PC-3 (cell line): ENCODE measurements at regions not wholly inside any gene's neighbourhood (a gene's known extent, or its start where the extent isn't known, plus 50 kb on each side); places are given as distances from the start of the nearest gene placed in this dataset.

Experiments
- ATAC-seq: fragments of 200-7000 bp; cut with Tn5 transposase; 2 replicates; pipeline ENCODE4 v1.9.1; 2020; ENCODE audit warnings: mild to moderate bottlenecking, moderate library complexity
- BruUV-seq: library from RNA; stranded (reverse); fragments of 400-500 nt; replicated peaks from 2 replicates; lab custom pipeline; 2021; lab: Mats Ljungman, UMichigan
- CTCF ChIA-PET: fragments of 300-600 bp; sonication (Branson Sonifier 250); formaldehyde crosslinking; loops from one replicate; lab custom pipeline; 2022; ENCODE audit warnings: antibody characterized with exemption; lab: Charles Lee
- POLR2A ChIA-PET: fragments of 300-600 bp; sonication (Branson Sonifier 250); formaldehyde crosslinking; loops from one replicate; lab custom pipeline; 2022; ENCODE audit warnings: antibody characterized with exemption; ENCODE audit not compliant: unreplicated experiment; lab: Charles Lee
- DNase-seq: peaks from one replicate; pipeline ENCODE4 v3.0.0-alpha.2; 2015
- H2AFZ ChIP-seq: fragments of 300-600 bp; sonication (generic); 2 replicates; pipeline ENCODE4 v1.6.0; 2016; ENCODE audit warnings: antibody characterized with exemption, low read length
- H3F3A ChIP-seq: fragments of 300-600 bp; sonication (generic); one replicate; pipeline ENCODE4 v1.6.0; 2017; ENCODE audit warnings: antibody characterized with exemption, low read length, control low read depth, mild to moderate bottlenecking; ENCODE audit not compliant: unreplicated experiment
- H3K27ac ChIP-seq: fragments of 300-600 bp; sonication (generic); 2 replicates; pipeline ENCODE4 v1.5.1; 2016; ENCODE audit warnings: mild to moderate bottlenecking, low read length
- H3K27me3 ChIP-seq: fragments of 300-600 bp; sonication (generic); 2 replicates; pipeline ENCODE4 v1.6.1; 2016; ENCODE audit warnings: low read length, mixed read lengths
- H3K36me3 ChIP-seq: fragments of 300-600 bp; sonication (generic); 2 replicates; pipeline ENCODE4 v1.6.1; 2016; ENCODE audit warnings: low read depth, mixed run types, low read length, mixed read lengths
- H3K4me1 ChIP-seq: fragments of 300-600 bp; sonication (generic); 2 replicates; pipeline ENCODE4 v1.5.1; 2016; ENCODE audit warnings: low read length; ENCODE audit not compliant: insufficient read depth
- H3K4me2 ChIP-seq: fragments of 300-600 bp; sonication (generic); 2 replicates; pipeline ENCODE4 v1.6.0; 2016; ENCODE audit warnings: low read length
- H3K4me3 ChIP-seq: fragments of 300-600 bp; sonication (generic); 2 replicates; pipeline ENCODE4 v1.5.1; 2016; ENCODE audit warnings: mild to moderate bottlenecking, low read length, mixed read lengths
- H3K79me2 ChIP-seq: fragments of 300-600 bp; sonication (generic); 2 replicates; pipeline ENCODE4 v1.6.1; 2017; ENCODE audit warnings: low read length, mixed read lengths
- H3K9ac ChIP-seq: fragments of 300-600 bp; sonication (generic); 2 replicates; pipeline ENCODE4 v1.6.0; 2016; ENCODE audit warnings: mild to moderate bottlenecking, low read length
- H3K9me2 ChIP-seq: fragments of 300-600 bp; sonication (generic); replicated peaks from 2 replicates; pipeline ENCODE4 v1.6.1; 2016; ENCODE audit warnings: mixed run types, low read length, mixed read lengths
- H3K9me3 ChIP-seq: fragments of 300-600 bp; sonication (generic); 2 replicates; pipeline ENCODE4 v1.6.1; 2016; ENCODE audit warnings: low read length, mixed read lengths
- H4K20me1 ChIP-seq: fragments of 300-600 bp; sonication (generic); 2 replicates; pipeline ENCODE4 v1.6.1; 2016; ENCODE audit warnings: low read length, mixed read lengths
- CTCF ChIP-seq: fragments of 300-600 bp; sonication (generic); conservative IDR thresholded peaks from 2 replicates; pipeline ENCODE4 v1.5.1; 2017; ENCODE audit warnings: antibody characterized with exemption, low read depth, mild to moderate bottlenecking, low read length
- EZH2 ChIP-seq: fragments of 300-600 bp; sonication (generic); IDR thresholded peaks from one replicate; pipeline ENCODE4 v1.6.1; 2017; ENCODE audit warnings: antibody characterized with exemption, mild to moderate bottlenecking, low read length; ENCODE audit not compliant: unreplicated experiment
- EZH2phosphoT487 ChIP-seq: fragments of 300-600 bp; sonication (generic); IDR thresholded peaks from 2 replicates; pipeline ENCODE4 v1.6.1; 2018; ENCODE audit warnings: mild to moderate bottlenecking, antibody characterized with exemption, low read length, borderline replicate concordance
- intact Hi-C: fragments of 100-400 bp; cut with micrococcal nuclease; formaldehyde crosslinking; loops from 2 replicates; pipeline ENCODE4 v1.9.0; 2023

GRCh38 chr4:38230121-38230801 is 270.1 kb downstream of the PTTG2 start:
- BruUV-seq, result no TSS peak
- peak; percentile 27 for DNase-seq

GRCh38 chr4:38230821-38231563 is 270.8 kb downstream of the PTTG2 start:
- Histone ChIP-seq H3K9me3 (no peaks in the 10 kb centered on the region), H3K9ac (no peak overlapping the region), H3F3A (no peaks in the 10 kb centered on the region), H3K4me2 (no peak overlapping the region), H3K9me2 (no peaks in the 10 kb centered on the region), H3K79me2 (no peaks in the 10 kb centered on the region), H3K36me3 (no peaks in the 10 kb centered on the region; the same call in 1 of the 2 replicates), H3K27me3 (no peaks in the 10 kb centered on the region), H3K4me3 (no peak overlapping the region), H2AFZ (no peak overlapping the region), H3K27ac (no peak overlapping the region), H3K4me1 (peaks cover 12% of the 10 kb centered on the region), H4K20me1 (no peaks in the 10 kb centered on the region)
- no peak for DNase-seq
- POLR2A ChIA-PET, result no interaction called here
- TF ChIP-seq EZH2phosphoT487 (no peak), EZH2 (no peak), CTCF (no peak)
- CTCF ChIA-PET, result no interaction called here
- no TSS peak for BruUV-seq
- no peak for ATAC-seq
- intact Hi-C loops, result no loop called here

More at GRCh38 chr4:38230121-38230801, 270.1 kb downstream of the PTTG2 start:
- CTCF ChIA-PET, result no interaction called here
- peak; percentile 29; the same call in 1 of the 2 replicates for ATAC-seq
- TF ChIP-seq CTCF (no peak), EZH2phosphoT487 (no peak)
- Histone ChIP-seq H3K4me3 (no peak overlapping the region), H3K27ac (no peak overlapping the region), H3K79me2 (no peaks in the 10 kb centered on the region), H2AFZ (peak overlapping the region; percentile 30; the same call in 1 of the 2 replicates), H3K4me2 (no peak overlapping the region), H4K20me1 (no peaks in the 10 kb centered on the region), H3K36me3 (no peaks in the 10 kb centered on the region; the same call in 1 of the 2 replicates), H3K4me1 (peaks cover 12% of the 10 kb centered on the region), H3K9me3 (no peaks in the 10 kb centered on the region), H3K9me2 (no peaks in the 10 kb centered on the region), H3K27me3 (no peaks in the 10 kb centered on the region), H3K9ac (no peak overlapping the region), H3F3A (no peaks in the 10 kb centered on the region)
- intact Hi-C loops, result no loop called here
- POLR2A ChIA-PET, result no interaction called here

- Histone ChIP-seq H3K79me2 (no peaks in the 10 kb centered on the region), H3K4me2 (no peak overlapping the region), H3K36me3 (no peaks in the 10 kb centered on the region; the same call in 1 of the 2 replicates), H3F3A (no peaks in the 10 kb centered on the region), H3K4me3 (no peak overlapping the region), H2AFZ (no peak overlapping the region), H3K4me1 (peaks cover 15% of the 10 kb centered on the region), H4K20me1 (no peaks in the 10 kb centered on the region), H3K27me3 (no peaks in the 10 kb centered on the region), H3K27ac (no peak overlapping the region), H3K9ac (no peak overlapping the region), H3K9me3 (no peaks in the 10 kb centered on the region), H3K9me2 (no peaks in the 10 kb centered on the region)
- BruUV-seq, result no TSS peak
- no peak for DNase-seq
- no peak for TF ChIP-seq CTCF
- TF ChIP-seq EZH2phosphoT487, result no peak
- no peak for TF ChIP-seq EZH2
- no peak for ATAC-seq
- intact Hi-C loops, result no loop called here
- ChIA-PET POLR2A (no interaction called here), CTCF (no interaction called here)
Measured at GRCh38 chr4:38231626-38232025, 271.4 kb downstream of the PTTG2 start.
